Raji (cell line): ENCODE measurements at regions not wholly inside any gene's neighbourhood (a gene's known extent, or its start where the extent isn't known, plus 50 kb on each side); places are given as distances from the start of the nearest gene placed in this dataset.

ENCODE experiments used
- POLR2A ChIP-seq: IDR thresholded peaks from 2 replicates; pipeline ENCODE4 v1.6.1; 2011; ENCODE audit warnings: low read depth, low read length, control low read depth; ENCODE audit not compliant: insufficient read depth

DNA sequence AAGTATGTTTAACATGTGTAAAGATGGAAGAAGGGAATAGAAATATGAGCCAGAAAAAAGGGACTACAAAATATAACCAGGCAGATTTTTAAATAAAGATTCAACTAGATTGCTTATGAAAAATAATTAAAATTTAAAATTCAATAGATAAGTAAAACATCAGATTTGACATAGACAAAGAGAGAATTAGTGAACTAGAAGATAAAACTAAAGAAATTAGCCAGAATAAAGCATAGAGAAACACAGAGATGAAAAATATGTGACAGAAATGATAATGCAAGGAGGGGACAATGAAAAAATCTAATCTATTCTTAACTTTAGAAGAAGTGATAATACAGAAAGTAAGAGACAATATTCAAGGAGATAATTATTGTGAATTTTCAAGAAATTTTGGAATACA is 222.6 kb upstream of the PMFBP1 start:
- no peak for TF ChIP-seq POLR2A

GRCh38 chr16:72389791-72390190 is 217.8 kb upstream of the PMFBP1 start:
- no peak for TF ChIP-seq POLR2A

DNA sequence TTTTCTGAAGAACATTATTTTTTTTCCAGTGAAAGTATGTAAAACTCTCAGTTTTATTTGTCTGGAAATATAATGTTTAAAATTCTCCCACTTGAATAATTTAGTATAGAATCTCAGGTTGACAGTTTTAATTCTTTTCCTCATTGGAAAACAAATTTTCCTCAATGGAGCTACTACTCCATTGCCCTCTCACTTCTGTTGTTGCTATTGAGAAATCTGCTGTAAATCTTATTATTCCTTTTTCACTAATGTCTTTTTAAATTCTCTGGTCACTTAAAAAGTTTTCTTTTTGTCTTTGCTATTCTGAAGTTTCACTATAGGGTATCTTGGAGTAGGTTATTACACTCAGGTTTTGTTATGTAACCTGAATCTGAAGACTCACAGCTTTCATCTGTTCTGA is 216.1 kb upstream of the PMFBP1 start:
- TF ChIP-seq POLR2A: no peak

DNA sequence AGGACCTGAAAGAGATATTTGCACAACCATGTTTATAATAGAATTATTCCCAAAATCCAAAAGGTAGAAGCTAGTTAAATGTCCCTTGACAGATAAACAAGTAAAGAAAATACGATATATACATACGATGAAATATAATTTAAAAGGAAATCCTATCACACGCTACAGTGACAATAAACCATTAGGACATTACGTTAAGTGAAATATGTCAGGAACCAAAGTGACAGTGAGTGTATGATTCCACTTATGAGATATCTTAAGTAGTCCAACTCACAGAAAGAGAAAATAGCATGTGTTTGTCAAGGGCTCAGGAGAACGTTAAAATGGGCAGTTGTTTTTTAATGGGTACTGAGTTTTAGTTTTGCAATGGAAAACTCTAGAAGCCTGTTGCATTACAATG is 212.7 kb upstream of the PMFBP1 start:
- TF ChIP-seq POLR2A: no peak

- no peak for TF ChIP-seq POLR2A
These were observed 208.3 kb upstream of the PMFBP1 start for GRCh38 chr16:72380283-72380682.

DNA sequence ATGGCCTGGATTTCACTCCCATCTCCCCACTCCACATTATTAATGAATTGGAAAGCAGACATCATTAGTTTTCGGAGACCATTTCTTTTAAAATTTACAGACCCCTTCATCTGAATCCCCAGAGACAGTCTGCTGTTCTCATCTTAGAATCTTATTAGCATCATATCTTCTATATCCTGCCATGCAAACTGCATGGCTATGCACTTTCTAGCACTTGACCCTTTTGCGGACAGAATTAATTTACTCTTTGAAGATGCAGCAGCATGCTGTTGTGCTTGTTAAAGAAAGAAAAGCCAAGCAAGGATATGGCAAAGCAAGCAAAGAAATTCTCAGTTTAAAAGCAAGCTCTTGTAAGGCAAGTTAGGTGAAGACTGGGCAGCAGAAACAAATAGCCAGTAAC is 201.2 kb upstream of the PMFBP1 start:
- TF ChIP-seq POLR2A: no peak

- TF ChIP-seq POLR2A: no peak
These were observed 200.4 kb upstream of the PMFBP1 start for GRCh38 chr16:72372087-72373045.

DNA sequence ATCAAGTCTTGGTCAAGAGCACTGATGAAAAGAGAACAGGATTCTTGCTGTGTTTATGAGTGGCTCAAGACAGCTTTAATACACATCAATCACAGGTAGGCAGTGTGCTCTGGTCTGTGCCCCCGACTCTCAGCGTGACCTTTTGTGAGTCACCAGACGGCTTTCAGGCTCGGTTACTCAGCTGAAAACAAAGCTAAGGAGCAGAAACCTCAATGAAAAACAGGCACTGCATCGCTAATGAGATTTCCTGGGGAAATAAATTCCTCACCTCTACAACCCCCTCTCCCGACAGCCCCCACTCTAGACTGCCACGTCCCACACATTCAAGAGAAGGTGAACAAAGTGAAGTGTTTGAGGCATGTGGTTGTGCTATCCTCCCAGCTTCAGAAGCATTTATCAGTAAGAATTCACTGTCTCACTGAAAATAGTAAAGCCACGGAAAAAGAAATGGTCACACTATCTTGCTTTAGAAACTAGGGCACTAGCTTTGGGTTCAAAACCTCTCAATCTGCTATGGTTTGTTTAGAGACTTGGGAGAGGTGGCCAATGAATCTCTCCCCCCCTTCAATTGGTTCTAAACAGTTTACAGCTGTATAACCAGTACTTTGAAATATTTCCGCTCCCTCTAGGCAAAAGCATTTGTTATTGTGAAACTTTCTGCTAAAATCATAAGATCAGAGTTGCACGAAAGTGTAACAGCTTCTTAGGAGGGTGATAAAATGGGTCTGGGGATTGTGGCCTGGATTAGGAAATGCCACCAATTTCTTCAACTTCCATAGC is 199.5 kb upstream of the PMFBP1 start:
- TF ChIP-seq POLR2A: no peak

DNA sequence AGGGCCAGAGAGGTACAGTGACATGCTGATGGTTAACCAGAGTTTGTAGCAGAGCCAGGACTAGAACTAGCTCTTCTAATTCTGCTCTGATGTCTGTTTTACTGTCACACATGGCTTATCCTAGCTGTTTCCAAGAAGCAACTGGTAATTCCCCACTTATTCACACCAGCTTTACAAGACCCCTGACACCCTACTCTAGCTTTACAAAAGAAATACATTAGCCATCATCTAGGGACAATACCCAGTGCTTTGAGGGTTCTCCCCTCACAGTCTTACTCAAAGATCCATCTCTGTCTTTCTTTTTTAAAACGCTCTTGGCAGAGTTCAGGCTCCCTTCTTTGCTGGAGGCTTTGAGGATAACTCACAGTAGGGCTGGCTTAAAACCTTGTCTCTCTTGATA is 197.3 kb upstream of the PMFBP1 start:
- no peak for TF ChIP-seq POLR2A

DNA sequence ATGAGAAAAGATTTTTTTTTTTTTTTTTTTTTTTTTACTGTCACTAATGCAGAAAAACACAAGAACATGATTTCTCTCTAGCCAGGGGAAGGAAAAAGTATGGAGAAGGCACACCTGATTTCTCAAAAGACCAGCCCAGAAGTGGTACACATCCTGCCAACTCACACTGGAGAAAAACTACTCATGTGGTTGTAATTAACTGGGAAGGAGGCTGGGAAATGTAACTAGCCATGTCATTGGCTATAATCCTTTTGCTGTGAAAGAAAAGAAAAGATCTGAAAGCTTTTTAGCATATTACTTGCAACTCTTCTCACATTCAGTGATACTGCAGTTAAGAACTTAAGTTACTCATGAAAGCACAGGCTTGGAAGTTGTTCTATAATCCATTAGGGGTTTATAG is 195.9 kb upstream of the PMFBP1 start:
- TF ChIP-seq POLR2A: no peak

DNA sequence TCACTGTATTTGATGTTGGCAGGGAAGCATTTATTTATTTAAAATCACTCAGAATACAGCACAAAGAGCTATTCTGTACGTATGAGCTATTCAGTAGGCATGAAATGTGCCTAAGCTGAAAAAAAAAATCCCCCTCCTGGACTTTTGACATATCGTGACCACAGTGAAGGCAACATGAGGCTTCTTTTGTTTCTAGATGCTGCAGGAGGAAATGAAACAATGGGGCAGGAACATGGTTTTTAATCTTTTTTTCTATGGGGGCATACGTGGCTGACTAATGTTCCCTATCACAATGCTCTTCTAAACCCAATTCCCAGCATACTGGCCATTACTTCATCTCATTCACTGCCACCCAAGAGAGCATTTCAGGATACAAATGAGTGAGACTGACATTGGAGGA is 191.0 kb upstream of the PMFBP1 start:
- no peak for TF ChIP-seq POLR2A

GRCh38 chr16:72362476-72362875 is 190.5 kb upstream of the PMFBP1 start:
- no peak for TF ChIP-seq POLR2A

GRCh38 chr16:72357910-72358309 is 186.0 kb upstream of the PMFBP1 start:
- no peak for TF ChIP-seq POLR2A

DNA sequence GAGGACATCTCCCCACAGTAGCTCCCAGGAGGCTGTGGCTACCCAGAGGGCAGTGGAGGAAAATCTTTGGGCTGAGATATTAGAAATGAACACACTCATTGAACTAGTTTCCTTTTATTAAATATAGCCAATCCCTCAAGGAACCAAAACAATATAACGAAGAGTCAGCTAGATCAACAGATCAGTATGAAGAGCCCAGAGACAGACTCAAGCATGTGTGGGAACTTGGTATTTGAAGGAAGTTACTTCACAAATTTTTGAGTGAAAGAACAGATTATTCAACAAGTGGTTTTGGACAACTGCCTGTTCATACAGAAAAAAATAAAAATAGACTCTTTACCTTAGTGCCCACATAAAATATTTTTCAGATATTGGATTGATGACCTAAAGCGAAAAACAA is 183.6 kb upstream of the PMFBP1 start:
- TF ChIP-seq POLR2A: no peak

DNA sequence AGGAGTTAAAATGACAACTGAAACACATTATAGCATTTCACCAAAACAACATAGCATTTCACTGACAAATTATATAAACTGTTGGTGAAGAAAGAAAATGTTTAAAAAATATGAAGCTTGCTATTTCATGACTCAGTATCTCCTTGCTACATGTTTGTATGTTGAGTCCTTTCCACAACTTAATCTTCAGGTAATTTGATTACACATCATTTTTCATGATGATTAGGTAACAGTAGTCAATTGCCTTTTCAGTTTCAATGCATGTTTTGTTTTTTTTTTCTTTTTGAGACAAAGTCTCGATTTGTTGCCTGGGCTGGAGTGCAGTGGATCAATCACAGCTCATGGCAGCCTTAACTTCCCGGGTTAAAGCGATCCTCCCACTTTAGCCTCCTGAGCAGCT is 177.8 kb upstream of the PMFBP1 start:
- no peak for TF ChIP-seq POLR2A

- no peak for TF ChIP-seq POLR2A
These were observed 161.0 kb upstream of the PMFBP1 start for GRCh38 chr16:72332926-72333325.
